Mucosa of gallbladder (tissue), 1 donor: ENCODE measurements at regions not wholly inside any gene's neighbourhood (a gene's known extent, or its start where the extent isn't known, plus 50 kb on each side); places are given as distances from the start of the nearest gene placed in this dataset.
"Not testable (repeated sequence)": the region's sequence is repeated elsewhere in the genome, so short reads cannot be mapped to it uniquely, and the experiment has no call there.

Source experiments
- DNase-seq: peaks from one replicate; pipeline ENCODE4 v3.0.0-alpha.2; 2020; ENCODE audit warnings: low spot score
- donor health status: DM: no; HTN: no; CAD: no.

DNA sequence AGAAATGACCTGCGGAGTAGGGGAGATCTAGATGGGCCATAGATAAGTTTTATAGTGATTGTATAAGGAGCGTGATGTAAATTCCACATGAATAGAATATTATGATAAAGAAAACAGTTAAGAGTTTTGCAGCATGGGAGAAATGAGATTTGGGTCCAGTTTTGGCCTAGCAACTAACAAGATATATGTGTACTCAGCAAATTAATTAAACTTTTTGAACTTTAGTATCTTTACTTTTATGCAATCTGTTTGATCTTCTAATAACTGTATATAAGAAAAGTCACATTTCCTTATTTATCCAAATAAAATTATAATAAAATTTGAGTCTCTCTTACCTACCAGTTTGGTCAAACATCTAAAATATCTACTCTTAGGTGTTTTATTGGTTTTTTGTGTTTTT, 1011.8 kb upstream of the NCAM2 start:
- no peak for DNase-seq

DNA sequence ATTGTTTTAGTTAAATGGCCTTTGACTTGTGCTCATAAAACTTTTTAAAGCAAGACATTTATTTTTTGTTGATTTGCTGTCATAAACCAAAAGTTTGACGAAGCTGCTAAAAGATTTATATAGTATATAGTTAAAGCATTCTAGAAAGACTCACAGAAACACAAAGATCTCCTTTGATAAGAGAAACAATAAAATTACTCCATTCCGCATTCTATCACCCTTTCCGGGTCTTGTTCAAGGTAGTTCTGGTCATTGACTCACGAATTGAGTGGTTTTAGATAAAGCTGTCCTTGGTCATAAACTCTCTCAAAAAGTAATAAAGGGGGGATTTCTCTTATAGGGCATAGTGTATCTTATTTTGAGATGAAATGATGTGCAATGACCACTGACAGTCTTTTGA, 1010.5 kb upstream of the NCAM2 start:
- DNase-seq: no peak

DNA sequence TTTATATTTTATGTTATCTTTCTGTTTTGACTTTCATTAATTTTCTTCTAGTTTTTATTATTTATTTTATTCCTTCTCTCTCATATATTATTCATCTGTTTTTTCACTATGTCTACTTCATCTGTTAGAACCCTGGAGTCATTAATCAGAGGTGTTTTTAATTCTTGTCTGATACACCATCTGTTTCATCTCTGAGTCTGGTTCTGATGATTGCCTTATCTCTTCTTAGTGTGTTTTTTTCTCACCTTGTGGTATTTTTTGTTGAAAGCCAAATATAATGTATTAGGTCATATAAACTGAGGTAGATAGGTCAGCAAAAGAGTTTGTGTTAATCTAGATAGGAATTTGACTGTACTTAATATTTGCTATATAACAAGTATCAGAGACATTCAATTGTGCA, 1005.7 kb upstream of the NCAM2 start:
- DNase-seq: no peak

DNA sequence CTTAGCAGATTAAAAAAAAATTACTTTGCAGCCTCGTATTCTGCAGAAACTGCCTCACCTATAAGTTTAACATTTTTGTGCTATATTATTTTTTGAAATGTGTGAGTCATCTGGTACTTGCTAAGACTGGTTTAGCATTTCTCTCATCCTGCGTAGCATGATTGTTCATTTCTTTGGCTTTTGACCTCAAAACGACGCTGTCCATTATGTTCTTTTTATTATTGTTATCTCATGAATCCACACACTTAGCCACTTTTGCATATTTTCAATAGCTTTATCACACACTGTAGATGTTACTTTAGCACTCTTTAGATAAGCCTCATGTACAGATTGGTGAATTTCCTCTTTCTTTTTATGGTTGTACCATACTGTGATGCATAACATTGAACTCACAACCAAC, 1004.9 kb upstream of the NCAM2 start:
- DNase-seq: no peak

DNA sequence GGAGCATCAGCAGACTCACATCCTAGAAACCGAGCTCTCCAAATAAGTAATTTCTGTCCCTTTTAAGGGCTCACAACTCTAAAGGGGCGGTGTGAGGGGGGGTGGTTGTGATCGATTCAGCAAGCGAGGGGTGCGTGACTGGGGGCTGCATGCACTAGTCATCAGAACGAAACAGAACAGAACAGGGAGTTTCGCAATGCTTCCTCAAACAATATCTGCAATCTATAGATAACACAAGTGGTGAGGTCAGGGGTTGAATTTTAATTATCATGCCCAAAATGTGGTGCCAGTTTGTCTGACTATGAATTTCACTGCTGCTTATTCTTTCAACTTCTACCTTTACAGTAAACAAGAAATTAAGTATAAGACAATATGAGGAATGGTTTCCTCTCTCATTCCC, 1003.0 kb upstream of the NCAM2 start:
- no peak for DNase-seq

DNA sequence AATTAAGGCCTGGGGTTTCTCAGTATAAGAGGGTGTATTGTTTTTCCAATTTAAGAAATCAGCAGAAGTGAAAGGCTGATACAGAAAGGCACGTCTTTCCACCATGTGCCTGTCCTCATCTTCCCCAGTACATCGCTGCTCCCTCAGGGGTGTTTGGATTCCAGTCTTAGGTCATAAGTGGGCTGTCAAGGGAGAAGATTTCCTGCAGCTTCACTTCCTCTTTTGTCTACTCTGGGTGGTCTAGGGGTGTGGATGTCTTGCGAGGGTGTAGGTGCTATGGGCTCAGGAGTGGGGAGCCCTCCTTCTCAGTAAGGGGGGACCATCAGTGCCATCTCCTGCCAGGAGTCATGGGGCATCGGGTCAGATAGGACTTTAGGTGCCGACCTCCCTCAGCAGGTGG, 999.8 kb upstream of the NCAM2 start:
- no peak for DNase-seq

DNA sequence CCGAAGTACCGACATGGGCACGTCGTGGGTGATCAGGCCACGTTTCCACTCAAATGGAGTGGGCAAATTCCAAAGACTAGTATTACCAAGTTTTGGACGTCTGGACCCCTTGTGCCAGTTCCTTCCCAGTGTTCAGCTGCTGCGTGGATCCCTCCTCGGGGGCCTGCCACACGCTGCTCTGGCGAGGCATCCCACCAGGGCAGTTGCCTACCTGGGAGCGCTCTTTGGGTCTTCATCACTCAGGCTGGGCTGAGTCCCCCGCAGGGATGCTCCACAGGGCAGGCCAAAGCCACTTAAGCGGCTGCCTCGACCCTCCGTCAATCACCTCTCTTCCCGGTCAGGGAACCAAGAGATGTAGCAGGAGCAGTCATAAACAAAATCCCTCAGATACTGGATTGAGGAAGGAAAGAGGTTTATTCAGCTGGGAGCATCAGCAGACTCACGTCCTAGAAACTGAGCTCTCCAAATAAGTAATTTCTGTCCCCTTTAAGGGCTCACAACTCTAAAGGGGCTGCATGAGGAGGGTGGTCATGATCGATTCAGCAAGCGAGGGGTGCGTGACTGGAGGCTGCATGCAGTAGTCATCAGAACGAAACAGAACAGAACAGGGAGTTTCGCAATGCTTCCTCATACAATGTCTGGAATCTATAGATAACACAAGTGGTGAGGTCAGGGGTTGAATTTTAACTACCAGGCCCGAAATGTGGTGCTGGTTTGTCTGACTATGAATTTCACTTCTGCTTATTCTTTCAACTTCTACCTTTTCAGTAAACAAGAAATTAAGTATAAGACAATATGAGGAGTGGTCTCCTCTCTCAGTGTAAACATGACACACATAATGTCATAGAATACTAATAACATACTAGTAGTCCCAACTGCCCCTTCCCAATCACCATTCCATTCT, 998.6 kb upstream of the NCAM2 start:
- DNase-seq: no peak

DNA sequence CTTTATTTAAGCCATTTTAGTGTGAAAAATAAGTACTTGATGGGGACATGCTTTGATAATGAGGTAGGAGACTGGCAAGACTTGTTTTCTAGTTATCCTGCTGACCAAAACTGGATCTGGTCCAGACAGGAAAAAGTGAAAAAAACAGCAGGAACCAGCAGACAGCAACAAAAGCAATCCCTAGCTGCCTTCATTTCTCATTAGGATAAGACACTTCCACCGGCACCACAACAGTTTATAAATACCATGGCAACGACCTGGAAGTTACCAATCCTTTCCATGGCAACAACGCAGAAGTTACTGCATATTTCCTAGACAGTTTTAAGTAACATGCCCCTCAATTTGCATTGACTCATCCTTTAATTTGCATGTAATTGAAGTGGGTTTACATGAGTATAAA, 993.8 kb upstream of the NCAM2 start:
- DNase-seq: no peak

DNA sequence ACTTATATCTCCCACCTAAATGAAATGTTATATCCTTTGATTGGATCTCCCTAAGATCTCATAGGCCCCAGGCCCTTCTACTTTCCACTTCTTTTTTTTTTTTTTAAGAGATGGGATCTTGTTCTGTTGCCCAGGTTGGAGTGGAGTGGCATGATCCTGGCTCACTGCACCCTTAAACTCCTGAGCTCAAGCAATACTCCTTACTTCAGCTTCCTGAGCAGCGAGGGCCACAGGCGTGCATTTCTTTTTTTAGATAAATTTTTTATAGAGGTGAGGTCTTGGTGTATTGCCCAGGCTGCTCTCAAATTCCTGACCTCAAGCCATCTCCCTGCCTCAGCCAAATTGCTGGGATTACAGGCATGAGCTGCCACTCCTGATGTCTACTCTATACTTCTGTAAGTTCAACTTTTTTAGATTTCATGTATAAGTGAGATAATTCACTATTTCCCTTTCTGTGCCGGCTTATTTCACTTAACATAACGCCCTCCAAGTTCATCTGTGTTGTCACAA, 987.5 kb upstream of the NCAM2 start:
- no peak for DNase-seq

DNA sequence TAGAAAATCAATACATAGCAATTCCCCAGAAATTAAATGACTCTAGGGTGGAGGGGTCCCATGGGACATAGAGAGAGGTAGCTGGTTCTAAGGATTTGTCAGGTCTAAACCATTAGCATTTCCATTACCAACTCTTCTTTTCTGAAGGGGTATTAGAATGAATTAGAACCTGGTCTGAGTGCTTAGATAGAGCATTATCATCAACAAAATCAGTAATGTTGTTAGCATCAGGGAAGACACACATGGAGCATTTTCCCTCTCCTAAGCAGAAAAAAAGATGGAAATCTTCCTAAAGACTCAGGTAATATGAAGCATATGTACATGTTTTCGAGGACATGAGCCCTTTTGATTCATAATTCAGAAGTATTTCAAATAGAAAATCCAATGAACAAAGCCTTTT, 984.4 kb upstream of the NCAM2 start:
- DNase-seq: no peak

DNA sequence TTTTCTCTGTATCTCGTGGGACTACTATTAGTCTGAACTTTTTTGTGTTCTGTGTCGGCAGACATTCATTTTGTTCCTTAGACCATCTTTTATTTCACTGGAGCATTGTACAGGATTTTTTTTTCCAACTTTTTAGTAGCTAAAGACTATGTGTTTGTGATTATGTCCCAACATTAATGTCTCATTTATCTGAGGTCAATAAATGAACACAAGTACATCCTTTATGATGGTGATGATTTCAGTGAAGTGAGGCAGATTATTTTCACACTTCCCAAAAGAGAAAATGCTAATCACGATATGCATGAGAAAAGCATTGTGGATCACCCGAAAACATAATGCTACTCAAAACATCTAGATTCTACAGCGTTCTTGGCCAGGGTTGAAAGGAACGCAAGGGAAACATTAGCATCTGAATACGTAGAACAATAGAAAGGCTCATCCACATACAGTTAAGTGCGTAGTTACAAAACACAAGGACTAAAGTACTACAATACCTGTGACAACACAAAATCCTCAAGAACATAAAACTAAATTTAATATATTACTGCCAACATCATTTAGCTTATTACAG, 981.7 kb upstream of the NCAM2 start:
- DNase-seq: no peak

DNA sequence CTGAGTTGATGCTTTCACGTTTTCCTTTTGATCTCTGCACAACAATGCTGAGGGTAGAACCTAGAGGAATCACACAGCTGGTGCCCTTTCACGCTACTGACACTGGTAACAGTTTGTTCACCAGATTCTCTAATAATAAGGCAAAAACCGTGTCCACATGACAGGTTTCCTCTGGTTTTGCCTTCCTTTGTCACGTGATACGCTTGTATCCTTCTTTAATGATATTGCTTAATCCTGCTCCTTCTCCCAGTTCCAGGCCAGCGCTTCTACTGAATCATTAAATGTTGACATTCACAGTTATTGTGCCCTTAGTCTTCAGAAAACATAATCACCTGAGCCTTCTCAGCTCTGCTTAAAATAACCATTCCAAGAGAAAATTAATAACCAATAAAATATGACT, 978.2 kb upstream of the NCAM2 start:
- no peak for DNase-seq

DNA sequence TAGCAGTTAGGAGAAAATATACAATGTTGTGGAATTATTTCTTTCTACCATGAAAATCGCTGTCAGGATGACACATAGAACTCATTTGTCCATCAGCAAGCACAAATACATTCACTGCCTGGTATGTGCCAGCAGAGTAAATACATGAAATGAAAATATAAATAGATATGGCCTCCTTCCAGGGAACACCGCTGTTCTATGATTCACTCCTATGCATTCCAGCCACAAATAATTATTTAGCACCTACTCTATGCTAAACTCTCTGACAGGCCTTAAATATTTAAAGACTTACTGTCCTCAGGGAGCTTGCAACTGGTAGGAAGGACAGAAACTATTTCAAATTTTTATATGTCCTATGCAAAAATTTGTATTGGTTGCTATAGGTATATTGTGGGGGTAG, 975.0 kb upstream of the NCAM2 start:
- DNase-seq: no peak

DNA sequence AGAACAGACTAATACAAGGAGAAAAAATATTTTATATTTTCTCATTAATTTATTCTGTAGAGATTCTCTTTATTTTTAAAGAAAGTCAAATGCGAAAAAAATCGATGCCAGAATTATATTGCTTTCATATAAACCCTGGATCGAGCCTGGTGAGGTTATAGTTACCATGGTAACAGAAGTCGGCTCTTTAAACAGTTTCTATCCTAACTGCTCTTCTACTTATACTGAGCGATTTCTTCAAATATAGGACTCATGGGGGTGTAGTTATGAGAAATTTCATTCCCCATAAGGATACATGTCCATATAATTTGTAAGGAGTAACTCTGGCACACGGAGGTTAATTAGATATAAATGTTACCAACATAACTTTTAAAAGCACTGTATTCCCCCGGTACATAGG, 973.5 kb upstream of the NCAM2 start:
- no peak for DNase-seq

DNA sequence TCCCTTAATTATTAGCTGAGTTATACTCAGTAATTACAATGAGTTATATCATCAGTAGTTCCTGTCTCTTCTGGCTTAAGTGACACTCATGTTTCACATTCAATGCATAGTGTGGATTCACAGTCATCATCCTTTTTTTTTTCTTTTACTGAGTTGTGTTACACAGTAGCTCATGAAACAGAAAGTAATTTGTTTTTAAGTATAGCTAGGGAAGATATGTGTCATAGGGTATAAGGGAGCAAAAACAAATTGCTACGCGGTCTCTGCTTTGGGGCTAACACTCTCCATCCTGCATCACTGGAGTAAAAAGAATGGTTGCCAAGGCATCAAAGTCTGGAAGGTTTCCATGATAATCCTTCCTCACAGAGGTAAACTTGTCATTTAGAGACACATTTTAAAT, 971.7 kb upstream of the NCAM2 start:
- no peak for DNase-seq

DNA sequence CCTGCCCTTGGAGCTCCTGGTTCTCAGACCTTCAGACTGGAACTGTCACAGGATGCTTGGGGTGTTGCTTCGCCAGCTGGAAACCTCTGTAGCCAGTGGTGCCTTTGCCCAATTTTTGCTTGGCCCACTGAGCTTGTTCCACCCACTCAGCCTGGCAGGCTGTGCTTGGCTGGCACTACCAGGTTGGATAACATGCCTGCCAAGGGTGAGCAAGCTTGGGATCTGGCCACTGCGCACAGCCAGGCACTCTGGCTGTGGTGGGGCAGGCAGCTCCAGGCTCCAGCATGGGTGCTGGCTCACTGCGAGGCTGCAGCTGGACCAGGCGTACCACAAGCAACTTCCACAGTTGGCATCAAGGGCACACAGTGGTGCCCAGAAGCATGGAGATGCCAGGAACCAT, 967.8 kb upstream of the NCAM2 start:
- DNase-seq: no peak

DNA sequence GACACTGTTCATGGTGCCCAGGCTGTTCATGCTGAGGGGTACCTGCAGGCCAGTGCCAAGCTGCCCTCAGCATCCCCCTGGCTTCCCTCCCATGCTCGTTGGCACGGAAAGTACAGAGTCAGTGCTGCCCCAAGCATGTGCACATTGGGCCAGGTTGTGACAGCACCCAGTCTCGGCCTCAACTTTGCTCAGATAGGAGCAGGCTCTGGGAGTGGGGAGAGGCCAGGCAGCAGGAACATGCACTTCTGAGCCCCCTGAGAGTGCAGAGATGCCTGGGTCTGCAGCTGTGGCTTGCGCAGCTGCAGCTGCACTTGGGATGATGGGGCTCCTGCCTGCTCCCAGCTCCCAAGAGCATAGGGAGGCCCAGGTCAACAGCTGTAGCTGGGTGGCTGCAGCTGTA, 966.4 kb upstream of the NCAM2 start:
- DNase-seq: no peak

DNA sequence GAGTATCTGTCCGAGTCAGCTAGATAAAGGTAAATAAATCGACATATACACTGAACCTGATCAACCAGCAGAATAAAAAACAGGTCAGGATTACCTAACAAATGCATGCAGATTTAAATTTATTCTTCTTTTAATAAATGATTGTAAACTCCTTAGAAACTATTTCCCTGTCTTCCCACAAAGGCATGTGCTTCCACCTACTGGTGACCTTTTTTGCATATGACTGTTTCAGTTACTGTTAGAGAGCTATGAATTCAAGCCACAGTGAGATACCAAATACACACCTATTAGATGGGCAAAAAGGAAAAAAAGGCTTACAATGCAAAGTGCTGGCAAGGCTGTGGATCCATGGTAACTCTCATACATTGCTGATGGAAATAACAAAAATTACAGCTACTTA, 957.4 kb upstream of the NCAM2 start:
- no peak for DNase-seq

DNA sequence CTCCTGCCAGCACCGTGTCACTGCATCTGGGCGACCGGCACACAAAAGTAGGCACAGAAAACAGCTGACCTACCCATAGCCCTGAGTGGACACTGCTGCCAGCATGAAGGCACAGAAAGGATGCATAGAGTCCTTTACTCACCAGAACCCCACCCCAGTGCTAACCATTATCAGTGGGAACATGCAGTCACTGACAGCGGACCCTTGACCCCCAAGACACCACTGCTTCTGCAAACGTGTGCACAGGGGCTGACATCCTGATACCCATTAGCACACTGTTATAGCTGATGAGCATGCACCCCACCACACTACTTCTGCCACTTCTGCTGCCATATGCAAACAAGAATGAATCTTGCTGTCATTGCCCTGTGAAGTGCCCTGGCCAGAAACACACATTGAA, 953.0 kb upstream of the NCAM2 start:
- DNase-seq: no peak

DNA sequence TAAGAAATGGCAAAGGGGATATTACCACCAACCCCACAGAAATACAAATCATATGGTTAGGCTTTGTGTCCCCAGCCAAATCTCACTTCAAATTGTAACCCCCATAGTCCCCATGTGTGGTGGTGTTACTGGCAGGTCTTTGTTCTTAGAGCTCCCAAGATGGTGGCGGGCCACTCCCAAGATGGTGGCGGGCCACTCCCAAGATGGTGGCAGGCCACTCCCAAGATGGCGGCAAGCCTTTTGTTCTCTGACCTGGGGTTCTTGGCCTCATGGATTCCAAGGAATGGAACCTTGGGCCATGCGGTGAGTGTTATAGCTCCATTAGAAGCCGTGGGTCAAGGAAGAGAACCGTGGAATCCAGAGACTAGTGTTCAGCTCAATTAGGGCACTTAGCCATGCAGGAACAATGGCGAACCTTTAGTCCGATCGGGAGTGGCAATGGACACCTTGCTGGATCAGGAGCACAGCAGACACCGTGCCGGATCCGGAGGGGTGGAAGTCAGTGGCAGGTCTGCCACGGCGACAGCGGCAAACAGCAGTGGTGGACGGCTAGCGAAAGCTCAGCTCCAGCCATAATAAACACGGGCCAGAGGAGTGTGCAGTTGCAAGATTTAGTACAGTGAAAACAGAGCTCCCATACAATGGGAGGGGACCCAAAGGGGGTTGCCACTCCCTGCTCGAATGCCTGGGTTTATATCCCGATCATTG, 949.9 kb upstream of the NCAM2 start:
- not testable (repeated sequence) for DNase-seq

DNA sequence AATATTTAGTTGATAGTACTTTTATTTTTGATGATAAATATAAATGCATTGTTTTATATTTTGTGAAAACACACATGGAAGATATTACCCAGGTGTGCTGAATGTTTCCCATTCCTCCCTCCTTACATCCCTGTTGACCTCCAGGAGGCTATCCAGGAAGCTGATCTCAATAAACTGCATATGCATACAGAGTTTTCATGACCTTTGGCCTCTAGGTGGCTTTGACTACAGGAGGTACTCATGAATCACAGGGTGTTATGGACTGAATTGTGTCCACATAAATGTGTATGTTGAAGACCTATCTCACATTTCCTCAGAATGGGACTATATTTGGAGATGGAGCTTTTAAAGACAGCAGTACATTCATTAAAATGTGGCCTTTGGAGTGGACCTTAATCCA, 914.9 kb upstream of the NCAM2 start:
- no peak for DNase-seq

DNA sequence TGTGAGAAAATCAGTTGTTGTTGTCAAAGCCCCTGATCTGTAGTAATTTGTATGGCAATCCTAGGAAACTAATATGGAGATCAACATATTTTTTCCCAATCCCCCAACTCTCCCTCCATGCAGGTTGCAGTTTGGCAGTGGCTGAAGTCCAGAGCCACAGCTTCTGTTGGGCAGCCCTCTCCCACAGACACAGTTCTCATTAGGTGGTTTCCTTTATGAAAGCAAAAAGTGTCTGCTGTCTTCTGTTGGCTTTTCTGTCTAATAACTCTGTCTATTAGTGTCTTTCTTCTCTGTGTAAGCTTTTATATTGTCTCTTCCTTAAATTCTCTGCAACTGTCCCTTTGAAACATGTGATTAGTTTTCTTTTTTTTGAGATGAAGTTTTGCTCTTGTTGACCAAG, 914.3 kb upstream of the NCAM2 start:
- no peak for DNase-seq

DNA sequence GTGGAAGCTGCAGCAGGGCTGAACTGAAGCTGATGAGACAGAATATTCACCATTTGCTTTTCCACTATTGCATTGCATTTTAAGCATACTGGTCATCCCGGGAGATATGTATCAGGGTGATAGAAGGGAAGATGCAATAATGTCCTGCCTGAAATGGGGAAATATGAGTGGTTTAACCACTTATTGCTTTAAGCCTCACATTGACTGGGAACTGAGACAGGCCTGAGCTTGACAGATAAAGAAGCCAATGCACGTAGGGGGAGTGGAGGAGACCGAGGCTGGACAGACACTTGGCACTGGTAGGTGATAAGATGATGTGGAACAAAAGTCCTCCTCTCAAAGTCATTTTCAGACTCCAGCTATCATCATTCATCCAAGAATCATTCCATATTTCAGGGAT, 911.7 kb upstream of the NCAM2 start:
- no peak for DNase-seq
